ENCODE measurements at regions not wholly inside any gene's neighbourhood (a gene's known extent, or its start where the extent isn't known, plus 50 kb on each side); places are given as distances from the start of the nearest gene placed in this dataset.
"Not testable (repeated sequence)": the region's sequence is repeated elsewhere in the genome, so short reads cannot be mapped to it uniquely, and the experiment has no call there.

GRCh38 chr1:79704067-79704466 lies 697.5 kb upstream of the ADGRL4 start:
- DNase-seq = no peak

GRCh38 chr1:79702336-79702999 lies 695.9 kb upstream of the ADGRL4 start:
- DNase-seq = not testable (repeated sequence)

GRCh38 chr1:79695138-79695537 lies 688.6 kb upstream of the ADGRL4 start:
- DNase-seq = no peak

DNA sequence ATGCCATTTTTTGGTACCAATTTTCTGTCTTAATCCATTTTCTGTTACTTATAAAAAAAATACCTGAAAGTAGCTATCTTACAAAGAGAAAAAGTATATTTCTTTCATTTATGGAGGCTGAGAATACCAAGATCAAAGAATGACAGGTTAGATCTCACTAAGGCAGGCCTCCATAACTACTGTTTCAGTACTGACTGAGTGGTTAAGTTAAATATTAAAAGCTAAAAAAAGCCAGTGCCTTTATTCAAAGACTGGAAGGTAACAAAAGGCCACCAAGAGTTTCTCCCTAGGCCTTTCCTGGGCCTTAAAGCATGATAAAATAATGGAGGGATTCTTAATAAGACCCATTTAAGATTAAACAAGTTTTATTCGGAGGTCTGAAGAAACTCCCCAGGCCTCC lies 687.7 kb upstream of the ADGRL4 start:
- no peak for DNase-seq

DNA sequence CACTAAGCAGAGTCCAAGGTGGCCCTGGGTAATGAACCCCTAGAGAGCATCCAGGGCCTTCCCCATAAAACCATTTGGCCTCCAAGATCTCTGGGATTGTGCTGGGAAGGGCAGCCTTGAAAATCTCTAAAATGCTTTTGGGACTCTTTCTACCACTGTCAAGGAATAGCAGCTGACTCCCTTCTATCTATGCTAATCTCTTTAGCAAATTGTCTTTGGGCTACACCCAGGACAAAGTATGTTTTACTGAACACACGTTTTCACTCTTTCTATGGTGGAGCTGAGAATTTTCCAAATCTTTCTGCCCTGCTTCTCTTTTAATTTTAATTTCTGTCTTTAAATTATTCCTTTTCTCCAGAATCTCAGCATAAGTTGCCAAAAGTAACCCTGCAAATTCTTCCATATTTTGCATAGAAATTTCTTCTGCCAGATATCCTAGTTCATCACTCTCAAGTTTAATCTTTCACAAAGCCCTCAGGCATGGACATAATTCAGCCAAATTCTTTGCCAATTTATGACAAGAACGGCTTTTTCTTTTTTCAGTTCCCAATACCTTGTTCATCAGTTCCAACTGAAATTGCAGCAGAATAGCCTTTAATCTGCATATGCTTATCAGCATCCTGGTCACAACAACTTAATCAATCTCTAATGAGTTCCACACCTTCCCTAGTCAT lies 687.0 kb upstream of the ADGRL4 start:
- no peak for DNase-seq

DNA sequence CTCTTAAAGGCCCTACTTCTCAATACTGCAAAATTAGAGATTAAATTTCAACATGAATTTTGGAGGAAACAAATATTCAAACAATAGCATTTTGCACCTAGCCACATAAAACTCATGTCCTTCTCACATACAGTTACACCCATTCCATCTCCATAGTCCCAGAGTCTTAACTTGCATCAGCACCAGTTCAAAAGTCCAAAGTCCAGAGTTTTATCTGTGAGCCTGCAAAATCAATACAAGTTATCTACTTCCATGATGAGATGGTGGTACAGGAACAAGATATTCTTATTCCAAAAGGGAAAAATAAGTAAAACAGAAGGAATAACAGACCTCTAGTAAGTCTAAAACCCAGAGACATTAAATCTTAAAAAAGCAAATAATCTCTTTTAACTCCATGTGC lies 686.0 kb upstream of the ADGRL4 start:
- DNase-seq = no peak

DNA sequence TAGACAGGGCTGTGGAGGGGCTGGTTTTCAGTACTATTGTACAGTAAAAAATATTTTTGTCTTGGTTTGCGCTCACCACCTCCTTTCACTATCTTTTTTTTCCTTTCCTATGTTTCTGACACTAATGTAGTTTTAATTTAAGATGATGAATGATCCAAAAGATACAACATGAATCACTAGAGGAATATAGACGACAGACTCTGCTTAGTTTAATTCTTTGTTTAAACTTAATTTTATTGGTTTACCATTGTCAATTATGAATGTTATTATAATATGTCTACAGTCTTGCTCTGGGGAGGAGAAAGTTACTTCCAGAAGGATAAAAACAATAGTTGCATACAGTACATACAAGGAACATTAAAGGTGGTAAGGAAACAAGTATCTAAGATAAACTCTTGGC lies 682.4 kb upstream of the ADGRL4 start:
- no peak for DNase-seq

- DNase-seq = no peak
Observed at GRCh38 chr1:79683420-79683819, 676.9 kb upstream of the ADGRL4 start.

- no peak for DNase-seq
Observed at GRCh38 chr1:79682478-79682877, 675.9 kb upstream of the ADGRL4 start.

DNA sequence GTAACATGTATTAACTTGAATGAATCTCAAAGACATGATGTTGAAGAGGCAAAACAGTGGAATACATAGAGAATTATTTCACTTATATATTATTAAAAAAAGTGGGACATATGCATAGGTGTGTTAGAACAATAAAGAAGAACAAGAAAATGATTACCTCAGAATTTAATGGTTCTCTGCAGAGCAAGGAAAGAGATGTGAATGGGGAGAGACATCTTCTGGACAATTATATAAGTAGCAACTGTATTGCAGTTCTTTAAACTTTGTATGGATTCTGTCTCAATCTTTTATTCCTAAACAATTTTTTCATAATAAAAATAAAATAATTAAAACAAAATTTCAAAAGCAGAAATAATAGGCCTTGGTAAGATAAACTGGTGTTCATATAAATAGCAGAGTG lies 674.9 kb upstream of the ADGRL4 start:
- DNase-seq = no peak

DNA sequence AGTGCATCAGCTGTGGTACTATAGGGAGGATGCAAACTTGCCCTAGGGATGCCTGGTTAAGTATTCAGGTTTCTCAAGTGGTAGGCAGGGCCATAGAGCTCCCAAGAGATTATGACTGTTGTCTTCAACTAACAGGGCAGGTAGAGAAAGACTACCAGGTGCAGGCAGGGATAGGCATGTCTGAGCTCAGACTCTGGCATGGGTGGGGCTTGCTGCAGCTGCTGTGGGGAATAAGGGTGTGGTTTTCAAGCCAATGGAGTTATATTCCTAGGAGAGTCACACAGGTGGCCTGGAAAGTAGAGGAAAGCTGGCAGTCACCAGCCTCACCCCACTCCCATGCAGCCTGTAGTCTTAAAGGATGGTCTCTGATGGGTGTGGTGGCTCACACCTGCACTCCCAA lies 673.4 kb upstream of the ADGRL4 start:
- DNase-seq = no peak

- DNase-seq = no peak
Observed at GRCh38 chr1:79667848-79668696, 661.5 kb upstream of the ADGRL4 start.

DNA sequence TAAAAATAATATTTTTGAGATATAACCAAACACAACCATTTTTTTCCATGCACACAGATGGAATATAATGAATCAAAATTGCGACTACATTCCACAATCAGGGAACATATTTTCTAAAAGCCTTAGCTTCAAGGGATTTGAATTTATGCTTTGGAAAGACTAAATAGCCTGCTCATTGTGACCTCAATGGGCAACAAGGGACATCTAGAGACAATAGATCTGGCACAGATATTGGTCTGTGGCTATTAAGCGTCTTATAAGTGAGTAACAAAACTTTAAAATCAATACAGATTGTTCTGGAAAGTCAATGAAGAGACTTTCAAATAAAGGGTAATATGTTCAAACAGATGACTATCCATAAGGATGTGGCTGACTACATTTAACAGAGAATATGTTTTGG lies 660.6 kb upstream of the ADGRL4 start:
- no peak for DNase-seq

GRCh38 chr1:79663916-79664315 lies 657.4 kb upstream of the ADGRL4 start:
- peak; percentile 12 for DNase-seq

- peak; percentile 7 for DNase-seq
Observed at GRCh38 chr1:79662596-79662995, 656.1 kb upstream of the ADGRL4 start.

- no peak for DNase-seq
Observed at GRCh38 chr1:79660129-79660528, 653.6 kb upstream of the ADGRL4 start.

- peak; percentile 50 for DNase-seq
Observed at GRCh38 chr1:79657951-79658658, 651.6 kb upstream of the ADGRL4 start.

- DNase-seq = no peak
Observed at GRCh38 chr1:79655876-79656275, 649.3 kb upstream of the ADGRL4 start.

DNA sequence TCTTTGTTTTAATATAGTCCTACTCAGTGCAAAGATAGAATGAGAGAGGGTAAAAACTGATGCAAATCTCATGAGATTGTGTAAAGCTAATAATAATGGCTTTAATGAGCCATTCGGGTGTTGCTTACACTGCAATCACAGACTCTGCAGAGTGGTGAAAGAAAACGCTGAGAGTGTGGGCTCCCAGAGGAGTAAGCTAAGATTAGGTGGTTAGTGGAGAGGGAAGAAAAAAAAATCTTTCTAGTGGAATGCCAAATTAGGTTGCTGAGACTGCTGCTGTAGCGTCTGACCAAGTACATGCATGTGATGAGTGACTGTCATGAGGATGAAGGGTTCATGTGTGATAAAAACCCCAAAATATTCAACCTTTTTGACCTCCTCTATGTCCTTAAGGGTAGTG lies 645.9 kb upstream of the ADGRL4 start:
- DNase-seq = no peak

DNA sequence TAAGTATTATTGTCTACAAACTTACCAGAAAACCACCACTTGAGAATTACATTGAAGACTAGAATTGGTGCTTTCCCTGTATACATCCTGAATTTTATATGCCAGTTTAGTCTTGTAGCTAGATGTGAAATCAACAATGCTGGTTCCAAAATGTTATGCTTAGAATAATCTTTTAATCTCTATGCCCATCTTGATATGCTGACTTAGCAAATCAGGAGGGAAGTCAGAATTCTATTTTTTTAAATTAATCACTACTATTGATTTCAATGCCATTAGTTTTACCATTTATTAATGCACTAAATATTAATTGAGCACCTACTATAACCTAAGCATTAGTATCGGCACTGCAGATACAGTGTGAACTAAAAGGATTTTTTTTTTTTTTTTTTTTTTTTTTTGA lies 641.6 kb upstream of the ADGRL4 start:
- DNase-seq = no peak

DNA sequence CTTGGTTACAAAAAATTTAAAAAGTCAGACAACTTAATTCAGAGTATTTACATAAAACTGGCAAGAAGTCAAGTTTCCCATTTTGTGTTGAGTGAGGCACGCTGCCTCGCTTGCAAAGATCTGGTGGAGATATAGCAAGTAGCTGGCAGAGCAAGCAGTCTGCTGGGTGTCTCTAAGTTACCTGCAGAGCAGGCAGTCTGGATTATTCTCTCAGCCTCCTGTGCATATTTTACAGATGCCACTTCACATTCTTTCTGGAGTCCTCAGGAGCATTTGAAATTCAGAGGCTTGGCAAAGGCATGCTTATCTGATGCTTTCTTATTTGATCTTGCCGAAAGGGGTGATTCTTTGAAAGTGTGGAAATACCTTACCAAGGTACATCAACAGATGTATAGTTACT lies 640.4 kb upstream of the ADGRL4 start:
- DNase-seq = peak; percentile 2

- no peak for DNase-seq
Observed at GRCh38 chr1:79638382-79638781, 631.9 kb upstream of the ADGRL4 start.

GRCh38 chr1:79633456-79633855 lies 626.9 kb upstream of the ADGRL4 start:
- peak; percentile 89 for DNase-seq
